ENCODE measurements at regions not wholly inside any gene's neighbourhood (a gene's known extent, or its start where the extent isn't known, plus 50 kb on each side); places are given as distances from the start of the nearest gene placed in this dataset.

DNA sequence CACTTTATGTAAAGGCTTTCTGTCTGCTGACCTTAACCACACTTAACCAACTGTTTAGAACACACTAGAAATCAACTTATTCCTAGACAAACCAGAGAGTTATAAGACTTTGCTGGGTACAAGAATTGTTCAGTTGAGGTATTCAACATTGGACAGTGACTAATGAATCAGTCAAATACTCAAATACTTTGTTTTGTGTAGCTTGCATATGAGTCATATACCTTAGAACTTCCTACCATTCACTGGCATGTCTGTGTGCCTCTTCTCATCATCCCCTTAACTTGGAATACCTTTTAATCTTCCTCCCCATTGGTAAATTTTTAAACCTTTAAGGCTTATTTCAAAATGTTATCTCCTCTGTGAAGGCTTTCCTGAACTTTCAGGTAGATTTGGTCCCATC, 708.8 kb upstream of the GRIA3 start:
- Histone ChIP-seq H3K9me3 (replicated peaks in 1 of 2; ENCODE audit: control insufficient read depth in 1 of 2, insufficient read depth in 1 of 2, low read length in 2 of 2) (no peaks in the 10 kb centered on the region), H3K27ac (ENCODE audit: low read depth in 1 of 2, low read length in 2 of 2) (no peak overlapping the region), H3K36me3 (replicated peaks in 1 of 2; ENCODE audit: control insufficient read depth in 1 of 2, insufficient read depth in 2 of 2, low read length in 2 of 2) (no peaks in the 10 kb centered on the region), H3K4me1 (ENCODE audit: control insufficient read depth in 1 of 2, insufficient read depth in 2 of 2, low read length in 2 of 2) (no peaks in the 10 kb centered on the region), H3K9ac (ENCODE audit: insufficient read depth, low read length, poor library complexity, severe bottlenecking) (no peak overlapping the region), H2AFZ (ENCODE audit: insufficient read depth, low read depth, low read length, poor library complexity, severe bottlenecking) (no peak overlapping the region), H3K4me2 (replicated peaks; ENCODE audit: extremely low read depth, low read length, poor library complexity, severe bottlenecking) (no peak overlapping the region), H4K20me1 (ENCODE audit: insufficient read depth, low read length) (no peaks in the 10 kb centered on the region), H3K4me3 (replicated peaks in 1 of 3; ENCODE audit: low read depth in 2 of 3, low read length in 3 of 3) (no peak overlapping the region), H3K27me3 (ENCODE audit: control insufficient read depth in 2 of 2, insufficient read depth in 2 of 2, low read length in 2 of 2) (no peaks in the 10 kb centered on the region), H3K79me2 (ENCODE audit: insufficient read depth, low read length) (no peaks in the 10 kb centered on the region)
- Mint-ChIP-seq H3K27me3 (ENCODE audit: low read depth in 3 of 3) (peaks cover 0 to 1% (median 0%) of the 10 kb centered on the region in 3 donors), H3K9me3 (peaks cover 0 to 2% (median 0%) of the 10 kb centered on the region in 7 donors), H3K27ac (no peak overlapping the region), H3K4me1 (no peaks in the 10 kb centered on the region), H3K4me3 (no peak overlapping the region), H3K36me3 (no peaks in the 10 kb centered on the region)
- no peak for DNase-seq
- intact Hi-C loops (cut with micrococcal nuclease) = no loop called here
- TF ChIP-seq, protein P1, sequence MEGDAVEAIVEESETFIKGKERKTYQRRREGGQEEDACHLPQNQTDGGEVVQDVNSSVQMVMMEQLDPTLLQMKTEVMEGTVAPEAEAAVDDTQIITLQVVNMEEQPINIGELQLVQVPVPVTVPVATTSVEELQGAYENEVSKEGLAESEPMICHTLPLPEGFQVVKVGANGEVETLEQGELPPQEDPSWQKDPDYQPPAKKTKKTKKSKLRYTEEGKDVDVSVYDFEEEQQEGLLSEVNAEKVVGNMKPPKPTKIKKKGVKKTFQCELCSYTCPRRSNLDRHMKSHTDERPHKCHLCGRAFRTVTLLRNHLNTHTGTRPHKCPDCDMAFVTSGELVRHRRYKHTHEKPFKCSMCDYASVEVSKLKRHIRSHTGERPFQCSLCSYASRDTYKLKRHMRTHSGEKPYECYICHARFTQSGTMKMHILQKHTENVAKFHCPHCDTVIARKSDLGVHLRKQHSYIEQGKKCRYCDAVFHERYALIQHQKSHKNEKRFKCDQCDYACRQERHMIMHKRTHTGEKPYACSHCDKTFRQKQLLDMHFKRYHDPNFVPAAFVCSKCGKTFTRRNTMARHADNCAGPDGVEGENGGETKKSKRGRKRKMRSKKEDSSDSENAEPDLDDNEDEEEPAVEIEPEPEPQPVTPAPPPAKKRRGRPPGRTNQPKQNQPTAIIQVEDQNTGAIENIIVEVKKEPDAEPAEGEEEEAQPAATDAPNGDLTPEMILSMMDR (IDR thresholded peaks at IDR 0.05) = no peak

DNA sequence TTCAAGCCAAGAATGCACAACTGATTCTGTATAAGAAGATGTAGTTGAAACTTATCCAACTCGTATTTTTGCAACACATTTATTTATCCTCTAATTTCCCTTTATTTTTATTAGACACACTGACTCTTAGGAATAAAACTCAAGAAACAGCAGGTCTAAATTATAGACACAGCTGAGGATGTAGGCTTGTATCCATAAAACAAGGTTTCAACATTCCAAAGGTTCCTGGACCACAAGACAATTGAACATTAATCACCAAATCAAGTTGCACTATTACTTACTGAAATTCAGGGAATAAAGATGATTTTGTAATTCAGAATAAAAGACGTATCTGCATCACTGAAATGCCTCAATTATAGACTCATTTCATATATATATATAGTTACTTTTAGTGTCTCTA, 683.5 kb upstream of the GRIA3 start:
- Histone ChIP-seq H3K4me2 (replicated peaks; ENCODE audit: extremely low read depth, low read length, poor library complexity, severe bottlenecking) (no peak overlapping the region), H3K4me3 (replicated peaks in 1 of 3; ENCODE audit: low read depth in 2 of 3, low read length in 3 of 3) (no peak overlapping the region), H2AFZ (ENCODE audit: insufficient read depth, low read depth, low read length, poor library complexity, severe bottlenecking) (no peak overlapping the region), H3K36me3 (replicated peaks in 1 of 2; ENCODE audit: control insufficient read depth in 1 of 2, insufficient read depth in 2 of 2, low read length in 2 of 2) (no peaks in the 10 kb centered on the region), H3K79me2 (ENCODE audit: insufficient read depth, low read length) (no peaks in the 10 kb centered on the region), H3K9ac (ENCODE audit: insufficient read depth, low read length, poor library complexity, severe bottlenecking) (no peak overlapping the region), H4K20me1 (ENCODE audit: insufficient read depth, low read length) (no peaks in the 10 kb centered on the region), H3K27ac (ENCODE audit: low read depth in 1 of 2, low read length in 2 of 2) (no peak overlapping the region), H3K4me1 (ENCODE audit: control insufficient read depth in 1 of 2, insufficient read depth in 2 of 2, low read length in 2 of 2) (no peaks in the 10 kb centered on the region), H3K9me3 (replicated peaks in 1 of 2; ENCODE audit: control insufficient read depth in 1 of 2, insufficient read depth in 1 of 2, low read length in 2 of 2) (no peaks in the 10 kb centered on the region), H3K27me3 (ENCODE audit: control insufficient read depth in 2 of 2, insufficient read depth in 2 of 2, low read length in 2 of 2) (no peaks in the 10 kb centered on the region)
- whole genome bisulfite sequencing (ENCODE audit: insufficient coverage) = no CpG with 5 or more reads among the region's 2 CpGs
- no peaks in the 10 kb centered on the region for H3K4me1 Mint-ChIP-seq
- peaks cover 1 to 8% (median 4%) of the 10 kb centered on the region in 7 donors for H3K9me3 Mint-ChIP-seq
- DNase-seq = no peak
- H3K27me3 Mint-ChIP-seq (ENCODE audit: low read depth in 3 of 3) = peaks cover 0 to 1% (median 0%) of the 10 kb centered on the region in 3 donors
- intact Hi-C loops (cut with micrococcal nuclease) = no loop called here
- H3K36me3 Mint-ChIP-seq = no peaks in the 10 kb centered on the region
- no peak overlapping the region for H3K27ac Mint-ChIP-seq
- TF ChIP-seq, protein P1 (IDR thresholded peaks at IDR 0.05) = no peak
- H3K4me3 Mint-ChIP-seq = no peak overlapping the region

All from CD14-positive monocyte (primary cell).